ENCODE measurements at regions not wholly inside any gene's neighbourhood (a gene's known extent, or its start where the extent isn't known, plus 50 kb on each side); places are given as distances from the start of the nearest gene placed in this dataset.
"Not testable (repeated sequence)": the region's sequence is repeated elsewhere in the genome, so short reads cannot be mapped to it uniquely, and the experiment has no call there.

DNA sequence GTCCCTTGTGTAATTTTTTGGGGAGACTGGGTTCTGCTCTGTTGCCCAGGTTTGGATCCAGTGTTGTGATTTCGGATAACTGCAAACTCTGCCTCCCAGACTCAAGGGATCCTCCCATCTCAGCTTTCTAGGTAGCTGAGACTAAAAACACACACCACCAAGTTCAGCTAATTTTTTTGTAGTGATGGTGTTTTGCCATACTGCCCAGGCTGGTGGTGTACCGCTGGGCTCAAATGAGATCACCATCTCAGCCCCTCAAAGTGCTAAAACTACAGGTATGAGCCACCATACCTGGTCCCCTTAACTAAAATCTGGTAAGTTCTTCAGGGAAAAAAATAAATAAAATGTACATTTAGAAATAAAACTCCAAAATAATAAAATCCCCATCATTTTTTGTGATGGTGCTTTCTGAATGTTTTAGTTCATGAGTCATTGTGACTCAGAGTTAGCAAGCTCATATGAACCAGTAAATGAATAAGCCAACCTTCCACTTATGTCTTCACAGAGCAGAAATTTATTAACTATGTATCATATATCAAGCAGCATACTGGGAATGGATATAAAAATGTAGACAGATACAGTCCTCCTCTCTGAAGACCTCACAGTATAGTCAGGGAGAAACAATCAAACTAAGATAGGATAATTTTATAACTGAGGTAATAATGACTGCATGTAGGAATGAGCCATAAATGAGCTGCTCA is 85.2 kb upstream of the HSFY1 start:
- TF ChIP-seq CTCF, POLR2A (IDR thresholded peaks at IDR 0.05): not testable (repeated sequence)
